GM18951 (cell line): ENCODE measurements at regions not wholly inside any gene's neighbourhood (a gene's known extent, or its start where the extent isn't known, plus 50 kb on each side); places are given as distances from the start of the nearest gene placed in this dataset.

Experiments used
- POLR2A ChIP-seq: IDR thresholded peaks from 4 replicates; pipeline ENCODE4 v1.6.1; 2011; ENCODE audit warnings: mild to moderate bottlenecking; ENCODE audit not compliant: insufficient read length, insufficient read depth; ENCODE audit errors: extremely low read depth
- in situ Hi-C: fragments of 300-500 bp; cut with MboI; formaldehyde crosslinking; loops from one replicate; pipeline ENCODE4 v1.12.0; 2022; ENCODE audit warnings: low sequenced_read_pairs, mixed read lengths, inconsistent platforms; ENCODE audit not compliant: unreplicated experiment

GRCh38 chr18:54736981-54737380, 91.3 kb upstream of the RAB27B start:
- in situ Hi-C loops, result no loop called here
- TF ChIP-seq POLR2A, result no peak

- TF ChIP-seq POLR2A, result no peak
- in situ Hi-C loops, result no loop called here
Measured at GRCh38 chr18:54737986-54738385, 90.3 kb upstream of the RAB27B start.

DNA sequence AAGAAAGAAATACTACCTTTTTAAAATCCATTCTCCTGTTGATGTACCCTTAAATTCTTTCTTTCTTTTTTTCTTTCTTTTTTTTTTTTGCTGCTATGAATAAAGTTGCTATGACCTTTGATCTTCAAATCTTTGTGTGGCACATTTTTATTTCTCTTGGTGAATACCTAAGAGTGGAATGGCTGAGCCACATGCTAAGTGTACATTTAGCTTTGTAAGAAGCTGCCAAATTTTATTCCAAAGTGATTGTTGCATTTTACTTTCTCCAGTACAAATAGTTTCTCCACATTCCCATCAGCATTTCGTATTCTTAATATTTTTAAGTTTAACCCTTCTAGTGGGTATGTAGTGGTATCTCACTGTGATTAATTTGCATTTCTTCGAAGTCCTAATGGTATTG, 88.8 kb upstream of the RAB27B start:
- no peak for TF ChIP-seq POLR2A
- in situ Hi-C loops, result no loop called here

DNA sequence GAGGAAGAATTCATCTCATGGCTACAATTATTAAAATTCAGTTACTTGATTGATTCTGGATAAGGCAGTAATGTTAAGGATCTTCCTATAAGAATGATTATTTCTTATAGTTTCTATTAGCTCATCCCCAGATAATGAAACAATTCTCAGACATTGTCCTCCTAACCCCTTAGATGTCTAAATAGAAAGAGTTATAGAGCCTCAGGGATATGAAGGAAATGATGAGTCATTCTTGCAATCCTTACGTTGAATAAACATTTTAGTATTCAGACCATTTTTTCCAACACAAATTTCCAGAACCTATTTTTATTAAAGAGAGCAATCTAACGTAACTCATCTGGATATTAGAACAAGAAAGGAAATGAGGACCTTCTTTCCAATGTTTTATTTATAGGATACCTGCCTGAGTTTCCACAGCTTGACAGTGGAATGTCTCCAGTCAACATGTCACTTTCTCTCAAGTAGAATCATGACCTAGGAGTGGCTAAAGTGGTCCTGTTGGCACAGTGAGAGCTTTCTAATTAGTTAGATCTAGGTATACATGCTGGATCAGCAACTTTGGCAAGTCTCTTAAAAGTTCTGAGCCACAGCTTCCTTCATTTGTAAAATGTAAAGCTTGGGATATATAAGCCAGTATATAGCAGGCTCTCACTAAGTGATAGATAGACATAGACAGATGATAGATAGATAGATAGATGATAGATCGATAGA, 88.0 kb upstream of the RAB27B start:
- in situ Hi-C loops, result no loop called here
- no peak for TF ChIP-seq POLR2A

GRCh38 chr18:54742120-54742519, 86.2 kb upstream of the RAB27B start:
- no peak for TF ChIP-seq POLR2A
- in situ Hi-C loops, result no loop called here

DNA sequence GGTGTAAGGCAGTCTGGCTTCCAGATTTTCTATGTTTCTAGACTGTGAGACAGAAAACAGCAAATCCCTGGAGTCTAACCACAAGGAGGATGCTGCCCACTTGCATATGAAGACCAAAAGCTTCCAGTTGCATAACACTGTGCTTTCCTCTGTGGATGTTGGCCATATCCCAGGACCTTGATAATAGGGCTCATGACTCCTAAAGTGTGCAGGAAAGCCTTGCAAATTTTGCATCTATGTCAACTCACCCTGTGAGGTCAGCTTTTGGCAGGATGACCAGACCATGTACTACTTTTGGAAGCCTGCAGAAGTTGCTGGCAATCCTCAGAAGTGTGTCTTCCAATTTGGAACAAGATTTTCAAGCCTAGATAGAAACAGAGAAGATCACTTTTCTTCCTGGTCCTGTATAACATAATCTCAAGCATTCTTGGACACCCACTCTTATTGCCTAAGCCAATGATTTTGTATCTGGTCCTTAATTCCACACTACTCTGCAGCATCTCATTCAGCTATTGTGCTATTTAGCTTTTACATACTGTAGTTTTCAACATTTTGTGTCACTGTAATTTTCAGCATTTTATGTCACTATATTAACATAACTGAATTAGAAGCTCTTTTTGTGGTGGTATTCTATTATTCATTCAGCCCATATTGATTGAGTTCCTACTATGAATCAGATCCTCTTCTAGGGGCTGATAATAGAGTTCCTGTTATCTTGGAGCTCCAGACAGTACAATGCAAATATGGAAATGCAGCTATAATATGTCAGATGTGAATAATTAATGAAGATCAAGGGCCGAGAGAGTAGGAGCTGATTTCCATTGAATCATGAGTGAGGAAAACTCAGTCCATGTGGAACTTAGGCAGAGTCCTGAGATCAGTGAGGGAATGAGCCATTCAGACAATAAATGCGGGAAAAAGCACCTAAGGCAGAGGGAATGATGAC, 85.3 kb upstream of the RAB27B start:
- TF ChIP-seq POLR2A, result no peak
- in situ Hi-C loops, result no loop called here

DNA sequence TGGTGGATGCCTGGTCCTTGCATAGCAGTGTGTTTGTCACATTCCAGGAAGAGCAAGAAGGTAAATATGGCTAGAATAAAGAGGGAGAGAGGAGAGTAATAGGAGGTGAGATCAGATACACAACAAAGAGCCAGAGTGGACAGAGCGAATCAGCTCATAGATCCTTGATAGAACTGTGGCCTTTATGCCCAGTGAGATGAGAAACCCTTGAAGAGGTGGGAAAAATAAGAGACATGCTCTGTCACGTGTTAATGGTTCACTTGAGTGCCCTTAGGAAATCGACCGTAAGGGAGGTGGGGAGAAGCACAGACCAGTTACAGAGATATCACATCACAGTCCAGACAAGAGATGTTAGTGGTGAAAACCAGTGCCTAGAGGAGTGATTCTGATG, 84.7 kb upstream of the RAB27B start:
- in situ Hi-C loops, result no loop called here

GRCh38 chr18:54749291-54749690, 79.0 kb upstream of the RAB27B start:
- no peak for TF ChIP-seq POLR2A
- in situ Hi-C loops, result no loop called here

More for the DNA sequence above, 84.7 kb upstream of the RAB27B start:
- TF ChIP-seq POLR2A, result no peak

- in situ Hi-C loops, result no loop called here
- no peak for TF ChIP-seq POLR2A
Measured at GRCh38 chr18:54750350-54750749, 77.9 kb upstream of the RAB27B start.

DNA sequence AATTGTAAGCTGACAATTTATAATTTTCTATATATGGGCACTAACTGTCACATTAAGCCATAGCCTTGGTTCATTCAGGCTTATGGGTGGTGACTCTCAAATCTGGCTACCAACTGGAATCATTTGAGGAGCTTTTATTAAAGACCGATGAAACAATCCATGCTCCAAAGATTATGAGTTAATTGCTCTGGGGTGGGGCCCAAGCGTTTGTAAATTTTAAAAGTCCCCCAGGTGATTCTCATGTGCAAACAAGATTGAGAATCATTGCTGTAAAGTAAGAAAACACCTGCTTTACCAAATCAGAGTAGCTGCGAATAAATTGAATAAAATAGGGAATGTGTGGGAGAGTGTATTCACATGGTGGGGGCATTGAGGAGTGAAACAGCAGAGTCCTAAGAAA, 76.1 kb upstream of the RAB27B start:
- in situ Hi-C loops, result no loop called here
- TF ChIP-seq POLR2A, result no peak

GRCh38 chr18:54755456-54755855, 72.8 kb upstream of the RAB27B start:
- in situ Hi-C loops, result no loop called here
- TF ChIP-seq POLR2A, result no peak

- no peak for TF ChIP-seq POLR2A
Measured at GRCh38 chr18:54762386-54762785, 65.9 kb upstream of the RAB27B start.

GRCh38 chr18:54764786-54765185, 63.5 kb upstream of the RAB27B start:
- TF ChIP-seq POLR2A, result no peak
- in situ Hi-C loops, result no loop called here

More at GRCh38 chr18:54762386-54762785, 65.9 kb upstream of the RAB27B start:
- in situ Hi-C loops, result no loop called here

- no peak for TF ChIP-seq POLR2A
- in situ Hi-C loops, result no loop called here
Measured at GRCh38 chr18:54765636-54766375, 62.5 kb upstream of the RAB27B start.

- TF ChIP-seq POLR2A, result no peak
- in situ Hi-C loops, result no loop called here
Measured at GRCh38 chr18:54766634-54767033, 61.6 kb upstream of the RAB27B start.
